Fibroblast of mammary gland (primary cell): ENCODE measurements at regions not wholly inside any gene's neighbourhood (a gene's known extent, or its start where the extent isn't known, plus 50 kb on each side); places are given as distances from the start of the nearest gene placed in this dataset.

Experiments
- DNase-seq: peaks from one replicate; pipeline ENCODE4 v3.0.0-alpha.2; 2010; ENCODE audit warnings: low read depth
- H3K4me3 ChIP-seq: 2 replicates; pipeline ENCODE4 v1.5.1; 2011; ENCODE audit warnings: low read depth, mild to moderate bottlenecking, low read length, moderate library complexity; ENCODE audit not compliant: control insufficient read depth
- CTCF ChIP-seq: conservative IDR thresholded peaks from 2 replicates; pipeline ENCODE4 v1.5.1; 2011; ENCODE audit warnings: low read depth, low read length, inconsistent platforms; ENCODE audit not compliant: control insufficient read depth, insufficient read depth

- no peak for TF ChIP-seq CTCF
- H3K4me3 ChIP-seq = no peak overlapping the region
- no peak for DNase-seq
Measured at GRCh38 chr13:76634431-76635191, 251.6 kb downstream of the KCTD12 start.

- no peak for DNase-seq
- H3K4me3 ChIP-seq = no peak overlapping the region
- no peak for TF ChIP-seq CTCF
Measured at GRCh38 chr13:76632401-76633044, 253.7 kb downstream of the KCTD12 start.

- TF ChIP-seq CTCF = no peak
- H3K4me3 ChIP-seq = no peak overlapping the region
- DNase-seq = no peak
Measured at GRCh38 chr13:76630629-76631230, 255.5 kb downstream of the KCTD12 start.

GRCh38 chr13:76622315-76623040, 263.7 kb downstream of the KCTD12 start:
- H3K4me3 ChIP-seq = no peak overlapping the region
- DNase-seq = peak; percentile 48
- TF ChIP-seq CTCF = no peak

- peak; percentile 31 for DNase-seq
- TF ChIP-seq CTCF = no peak
- no peak overlapping the region for H3K4me3 ChIP-seq
Measured at GRCh38 chr13:76621705-76622104, 264.5 kb downstream of the KCTD12 start.

- no peak for DNase-seq
- H3K4me3 ChIP-seq = no peak overlapping the region
- TF ChIP-seq CTCF = no peak
Measured at GRCh38 chr13:76620036-76620435, 266.2 kb downstream of the KCTD12 start.
